ENCODE measurements at regions not wholly inside any gene's neighbourhood (a gene's known extent, or its start where the extent isn't known, plus 50 kb on each side); places are given as distances from the start of the nearest gene placed in this dataset.

GRCh38 chr6:16961577-16961976 lies 140.3 kb upstream of the STMND1 start:
- no peak overlapping the region for H3K27ac ChIP-seq (ENCODE audit: low read depth)
- no peak for DNase-seq (ENCODE audit: extremely low spot score)
- H3K4me3 ChIP-seq (ENCODE audit: low read depth, low read length): no peak overlapping the region
- 64% methylated on average over 1 of the region's 1 CpG for WGBS
- no peaks in the 10 kb centered on the region for H3K4me1 ChIP-seq (ENCODE audit: insufficient read depth)
- no peaks in the 10 kb centered on the region for H3K36me3 ChIP-seq (ENCODE audit: insufficient read depth)

DNA sequence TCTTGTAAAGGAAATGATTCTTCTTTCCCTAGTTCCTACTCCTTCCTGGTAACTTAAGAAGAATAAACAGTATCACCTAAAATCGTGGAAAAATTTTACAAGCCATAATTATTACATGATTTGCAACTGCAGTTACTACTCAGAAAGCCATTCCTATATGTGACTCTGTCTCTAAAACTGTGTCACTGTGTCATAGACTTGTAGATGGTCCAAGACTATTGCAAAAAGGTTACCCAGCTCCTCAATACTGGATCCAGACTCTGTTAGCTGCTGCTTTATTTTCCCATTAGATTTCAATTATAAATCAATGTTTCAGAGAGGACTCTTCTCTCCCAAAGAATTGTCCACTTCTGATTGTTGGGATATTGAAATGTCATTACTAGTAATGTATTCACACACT lies 142.1 kb upstream of the STMND1 start:
- WGBS: 55% methylated on average over 1 of the region's 1 CpG
- Histone ChIP-seq H3K27ac (ENCODE audit: low read depth) (no peak overlapping the region), H3K4me1 (ENCODE audit: insufficient read depth) (no peaks in the 10 kb centered on the region), H3K4me3 (ENCODE audit: low read depth, low read length) (no peak overlapping the region), H3K36me3 (ENCODE audit: insufficient read depth) (no peaks in the 10 kb centered on the region)
- no peak for DNase-seq (ENCODE audit: extremely low spot score)

- no peak for DNase-seq (ENCODE audit: extremely low spot score)
- Histone ChIP-seq H3K4me3 (ENCODE audit: low read depth, low read length) (no peak overlapping the region), H3K4me1 (ENCODE audit: insufficient read depth) (no peaks in the 10 kb centered on the region), H3K36me3 (ENCODE audit: insufficient read depth) (no peaks in the 10 kb centered on the region), H3K27ac (ENCODE audit: low read depth) (no peak overlapping the region)
- 63% methylated on average over 2 of the region's 2 CpGs for WGBS
These were observed 145.5 kb upstream of the STMND1 start for GRCh38 chr6:16956361-16956760.

- Histone ChIP-seq H3K4me1 (ENCODE audit: insufficient read depth) (no peaks in the 10 kb centered on the region), H3K36me3 (ENCODE audit: insufficient read depth) (no peaks in the 10 kb centered on the region), H3K4me3 (ENCODE audit: low read depth, low read length) (no peak overlapping the region), H3K27ac (ENCODE audit: low read depth) (no peak overlapping the region)
- no peak for DNase-seq (ENCODE audit: extremely low spot score)
- WGBS: 71% methylated on average over 5 of the region's 5 CpGs
These were observed 146.0 kb upstream of the STMND1 start for GRCh38 chr6:16955899-16956298.

DNA sequence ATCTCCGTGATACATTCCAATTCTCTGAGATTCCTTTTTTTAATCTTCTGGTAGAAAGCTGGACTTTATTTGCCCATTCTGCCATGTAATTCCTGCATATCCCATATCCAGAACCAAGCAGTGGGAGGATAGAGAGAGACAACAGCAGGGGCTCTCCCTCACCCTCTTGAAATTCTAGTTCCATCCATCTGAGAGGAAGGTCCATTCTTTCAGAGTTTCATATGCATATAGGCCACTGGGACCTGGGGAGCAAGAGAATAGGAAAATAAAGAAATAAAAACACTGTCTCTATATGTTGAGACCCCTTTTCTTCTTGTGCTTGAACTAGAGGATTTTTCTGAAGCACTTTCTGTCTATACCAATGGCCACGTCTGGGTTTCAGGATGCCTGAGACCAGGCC lies 147.9 kb upstream of the STMND1 start:
- 92% methylated on average over 2 of the region's 2 CpGs for WGBS
- no peaks in the 10 kb centered on the region for H3K4me1 ChIP-seq (ENCODE audit: insufficient read depth)
- no peaks in the 10 kb centered on the region for H3K36me3 ChIP-seq (ENCODE audit: insufficient read depth)
- no peak overlapping the region for H3K4me3 ChIP-seq (ENCODE audit: low read depth, low read length)
- DNase-seq (ENCODE audit: extremely low spot score): no peak
- H3K27ac ChIP-seq (ENCODE audit: low read depth): no peak overlapping the region

DNA sequence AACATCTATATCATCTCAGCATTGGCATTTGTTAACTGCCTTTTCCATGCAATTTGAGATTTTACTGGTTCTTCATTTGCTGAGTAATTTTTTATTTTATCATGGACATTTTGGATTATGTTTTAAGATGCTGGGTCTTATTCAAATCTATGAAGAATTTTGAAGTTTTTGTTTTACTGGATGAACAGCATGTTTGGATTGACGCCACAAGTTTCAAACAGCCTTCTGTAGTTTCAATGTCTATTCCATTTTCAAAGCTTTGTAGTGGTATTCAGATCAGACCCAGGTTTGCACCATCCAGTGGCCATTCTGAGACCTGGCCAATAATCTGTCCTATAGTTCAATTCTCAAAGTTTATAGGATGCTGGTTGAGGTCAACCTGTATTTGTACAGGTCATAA lies 148.4 kb upstream of the STMND1 start:
- Histone ChIP-seq H3K4me3 (ENCODE audit: low read depth, low read length) (no peak overlapping the region), H3K4me1 (ENCODE audit: insufficient read depth) (no peaks in the 10 kb centered on the region), H3K27ac (ENCODE audit: low read depth) (no peak overlapping the region), H3K36me3 (ENCODE audit: insufficient read depth) (no peaks in the 10 kb centered on the region)
- WGBS: 88% methylated on average over 1 of the region's 1 CpG
- no peak for DNase-seq (ENCODE audit: extremely low spot score)

DNA sequence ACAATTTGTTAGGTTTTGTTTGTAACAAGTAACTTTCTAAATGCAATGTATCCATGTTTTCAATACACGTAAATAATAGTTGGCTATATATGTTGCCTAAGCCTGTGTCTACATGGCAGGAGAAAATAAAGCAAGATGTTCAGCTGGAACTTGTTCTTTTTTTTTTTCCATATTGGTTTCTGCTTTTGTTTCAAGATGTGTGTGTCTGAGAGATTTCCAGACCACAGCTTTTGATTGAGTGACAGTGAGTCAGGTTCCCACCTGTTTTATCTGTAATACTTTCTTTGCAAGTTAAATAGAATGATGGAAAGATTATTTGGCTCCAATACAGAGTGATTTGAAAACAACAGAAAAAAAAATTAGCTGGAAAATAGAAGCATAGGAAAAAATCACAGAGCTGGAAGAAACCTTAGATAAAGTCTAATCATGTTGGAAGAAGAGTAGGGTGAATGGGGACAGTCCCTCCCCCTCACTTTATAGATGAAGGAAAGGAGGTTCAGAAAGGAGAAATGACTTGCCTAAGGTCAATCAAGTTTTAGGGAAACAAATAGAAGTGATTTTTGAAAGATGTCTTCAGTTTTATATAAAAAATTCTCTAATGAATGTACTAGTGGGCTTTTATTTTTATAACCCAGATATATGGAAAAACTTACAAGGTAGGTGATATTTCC lies 150.9 kb upstream of the STMND1 start:
- no peak overlapping the region for H3K27ac ChIP-seq (ENCODE audit: low read depth)
- H3K4me3 ChIP-seq (ENCODE audit: low read depth, low read length): no peak overlapping the region
- H3K4me1 ChIP-seq (ENCODE audit: insufficient read depth): no peaks in the 10 kb centered on the region
- WGBS: 94% methylated on average over 1 of the region's 1 CpG
- no peak for DNase-seq (ENCODE audit: extremely low spot score)
- no peaks in the 10 kb centered on the region for H3K36me3 ChIP-seq (ENCODE audit: insufficient read depth)

GRCh38 chr6:16950302-16950701 lies 151.5 kb upstream of the STMND1 start:
- WGBS: 95% methylated on average over 2 of the region's 2 CpGs
- Histone ChIP-seq H3K36me3 (ENCODE audit: insufficient read depth) (no peaks in the 10 kb centered on the region), H3K4me1 (ENCODE audit: insufficient read depth) (no peaks in the 10 kb centered on the region), H3K4me3 (ENCODE audit: low read depth, low read length) (no peak overlapping the region), H3K27ac (ENCODE audit: low read depth) (no peak overlapping the region)
- no peak for DNase-seq (ENCODE audit: extremely low spot score)

DNA sequence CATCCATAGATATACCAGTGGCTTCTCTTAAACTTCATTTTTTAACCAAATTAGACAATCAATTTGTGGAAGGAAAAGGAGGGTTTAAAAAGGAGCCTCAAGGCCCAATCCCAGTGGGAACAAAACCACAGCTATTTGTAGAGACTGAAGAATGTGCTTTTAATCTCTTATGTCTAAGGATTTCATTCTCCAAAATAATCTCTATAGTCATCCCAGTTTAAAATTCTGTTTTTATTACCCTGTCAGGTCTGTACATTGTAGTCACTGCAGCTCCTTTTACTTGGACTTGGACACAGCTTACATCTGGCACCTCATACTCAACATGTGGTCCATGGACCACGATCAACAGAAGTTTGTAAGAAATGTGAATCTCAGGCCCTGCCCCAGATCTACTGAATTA lies 152.1 kb upstream of the STMND1 start:
- no peak overlapping the region for H3K27ac ChIP-seq (ENCODE audit: low read depth)
- H3K4me1 ChIP-seq (ENCODE audit: insufficient read depth): no peaks in the 10 kb centered on the region
- no peaks in the 10 kb centered on the region for H3K36me3 ChIP-seq (ENCODE audit: insufficient read depth)
- no peak for DNase-seq (ENCODE audit: extremely low spot score)
- no peak overlapping the region for H3K4me3 ChIP-seq (ENCODE audit: low read depth, low read length)
- WGBS: 25% methylated on average over 1 of the region's 1 CpG

- Histone ChIP-seq H3K27ac (ENCODE audit: low read depth) (no peak overlapping the region), H3K36me3 (ENCODE audit: insufficient read depth) (no peaks in the 10 kb centered on the region), H3K4me3 (ENCODE audit: low read depth, low read length) (no peak overlapping the region), H3K4me1 (ENCODE audit: insufficient read depth) (no peaks in the 10 kb centered on the region)
- no peak for DNase-seq (ENCODE audit: extremely low spot score)
- WGBS: 88% methylated on average over 2 of the region's 2 CpGs
These were observed 153.5 kb upstream of the STMND1 start for GRCh38 chr6:16948396-16948795.

DNA sequence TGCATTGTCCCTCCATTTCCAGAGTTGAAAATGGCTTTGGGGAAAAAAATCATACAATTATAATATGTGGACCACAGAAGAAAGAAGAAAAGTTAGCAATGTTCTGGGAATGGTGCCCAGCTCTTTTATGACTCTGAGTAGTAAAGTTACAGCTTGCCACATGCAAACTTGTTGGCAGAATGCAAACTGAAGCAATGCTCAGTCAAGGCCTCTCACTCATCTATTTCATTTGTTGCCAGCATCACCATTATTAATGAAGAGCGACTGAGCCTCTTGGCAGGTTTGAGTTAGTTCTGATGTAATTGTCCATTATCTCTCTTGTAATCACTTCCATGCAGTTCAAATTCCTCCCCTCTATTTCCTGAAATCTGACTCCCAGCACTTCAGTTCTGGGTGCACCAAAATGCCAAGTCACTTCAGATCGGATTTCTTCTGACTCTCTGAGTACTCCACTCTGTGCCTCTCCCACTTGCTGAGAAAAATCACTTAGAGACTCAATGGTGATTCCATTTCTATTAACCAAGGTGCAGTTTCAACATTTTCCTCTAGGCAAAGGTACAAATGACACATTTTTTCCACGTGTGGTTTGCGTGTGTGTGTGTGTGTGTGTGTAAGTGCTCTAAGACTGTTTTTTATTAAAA lies 154.4 kb upstream of the STMND1 start:
- DNase-seq (ENCODE audit: extremely low spot score): peak; percentile 74
- WGBS: 14% methylated on average over 4 of the region's 4 CpGs
- Histone ChIP-seq H3K4me1 (ENCODE audit: insufficient read depth) (no peaks in the 10 kb centered on the region), H3K4me3 (ENCODE audit: low read depth, low read length) (no peak overlapping the region), H3K27ac (ENCODE audit: low read depth) (no peak overlapping the region), H3K36me3 (ENCODE audit: insufficient read depth) (no peaks in the 10 kb centered on the region)

- no peaks in the 10 kb centered on the region for H3K4me1 ChIP-seq (ENCODE audit: insufficient read depth)
- no peak overlapping the region for H3K4me3 ChIP-seq (ENCODE audit: low read depth, low read length)
- WGBS: 80% methylated on average over 3 of the region's 3 CpGs
- no peaks in the 10 kb centered on the region for H3K36me3 ChIP-seq (ENCODE audit: insufficient read depth)
- no peak for DNase-seq (ENCODE audit: extremely low spot score)
- no peak overlapping the region for H3K27ac ChIP-seq (ENCODE audit: low read depth)
These were observed 157.3 kb upstream of the STMND1 start for GRCh38 chr6:16944596-16944995.

DNA sequence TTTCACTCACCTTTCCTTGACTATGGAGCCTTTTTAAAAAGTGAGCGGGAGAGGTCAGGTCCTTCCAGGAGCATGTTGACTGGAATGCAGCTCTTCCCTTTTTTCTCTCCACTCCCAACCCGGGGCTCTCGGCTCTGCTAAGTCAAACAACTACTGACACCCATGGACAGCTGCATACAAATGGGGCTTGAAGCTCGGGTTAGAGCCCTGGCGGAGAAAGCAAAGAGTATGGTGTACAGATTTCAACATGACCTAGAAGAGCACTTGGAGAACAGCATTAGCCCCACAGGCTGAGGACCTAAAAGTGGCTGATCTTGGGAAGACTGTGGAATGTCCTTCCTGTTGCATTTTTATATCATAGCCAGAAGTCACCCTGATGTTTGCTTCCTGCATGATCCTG lies 162.0 kb upstream of the STMND1 start:
- no peaks in the 10 kb centered on the region for H3K36me3 ChIP-seq (ENCODE audit: insufficient read depth)
- H3K4me3 ChIP-seq (ENCODE audit: low read depth, low read length): no peak overlapping the region
- DNase-seq (ENCODE audit: extremely low spot score): no peak
- H3K27ac ChIP-seq (ENCODE audit: low read depth): no peak overlapping the region
- no peaks in the 10 kb centered on the region for H3K4me1 ChIP-seq (ENCODE audit: insufficient read depth)
- 73% methylated on average over 5 of the region's 5 CpGs for WGBS

GRCh38 chr6:16939351-16939750 lies 162.5 kb upstream of the STMND1 start:
- H3K36me3 ChIP-seq (ENCODE audit: insufficient read depth): no peaks in the 10 kb centered on the region
- no peak overlapping the region for H3K27ac ChIP-seq (ENCODE audit: low read depth)
- no peak for DNase-seq (ENCODE audit: extremely low spot score)
- H3K4me1 ChIP-seq (ENCODE audit: insufficient read depth): no peaks in the 10 kb centered on the region
- no peak overlapping the region for H3K4me3 ChIP-seq (ENCODE audit: low read depth, low read length)
- 86% methylated on average over 7 of the region's 7 CpGs for WGBS

All from urinary bladder (tissue), 3 donors.